Neuronal stem cell (in vitro differentiated cells): ENCODE measurements at regions not wholly inside any gene's neighbourhood (a gene's known extent, or its start where the extent isn't known, plus 50 kb on each side); places are given as distances from the start of the nearest gene placed in this dataset.

Experiments
- DNase-seq: peaks from one replicate; pipeline ENCODE4 v3.0.0-alpha.2; 2013; ENCODE audit warnings: low spot score
- H2AFZ ChIP-seq: one replicate; pipeline ENCODE4 v1.6.1; 2013; ENCODE audit warnings: mild to moderate bottlenecking, low read length, inconsistent platforms
- H2AK5ac ChIP-seq: 2 replicates; pipeline ENCODE4 v1.6.1; 2013; ENCODE audit warnings: low read depth, mild to moderate bottlenecking, inconsistent platforms, low read length, moderate library complexity, mixed read lengths
- H2BK120ac ChIP-seq: 2 replicates; pipeline ENCODE4 v1.6.1; 2013; ENCODE audit warnings: low read depth, mild to moderate bottlenecking, inconsistent platforms, low read length, moderate library complexity, mixed read lengths
- H2BK12ac ChIP-seq: one replicate; pipeline ENCODE4 v1.6.1; 2013; ENCODE audit warnings: low read length, inconsistent platforms
- H2BK15ac ChIP-seq: 2 replicates; pipeline ENCODE4 v1.6.1; 2013; ENCODE audit warnings: mild to moderate bottlenecking, low read length, inconsistent platforms, mixed read lengths
- H2BK5ac ChIP-seq: one replicate; pipeline ENCODE4 v1.6.1; 2013; ENCODE audit warnings: inconsistent platforms, mild to moderate bottlenecking, low read length, moderate library complexity
- H3K14ac ChIP-seq: one replicate; pipeline ENCODE4 v1.6.1; 2013; ENCODE audit warnings: low read length, inconsistent platforms
- H3K18ac ChIP-seq: 2 replicates; pipeline ENCODE4 v1.6.1; 2013; ENCODE audit warnings: low read length, inconsistent platforms
- H3K23ac ChIP-seq: 2 replicates; pipeline ENCODE4 v1.6.1; 2013; ENCODE audit warnings: low read depth, mild to moderate bottlenecking, mixed read lengths, low read length, inconsistent platforms; ENCODE audit not compliant: poor library complexity
- H3K27ac ChIP-seq: replicated peaks from 3 replicates; pipeline ENCODE4 v1.5.1; 2013; ENCODE audit warnings: low read length, inconsistent platforms
- H3K27me3 ChIP-seq, 3 experiments: 2 replicates each; pipeline ENCODE4 v1.6.1; 2013; ENCODE audit warnings: low read length in 3 of 3, mild to moderate bottlenecking in 2 of 3, inconsistent platforms in 1 of 3, low read depth in 1 of 3, mixed read lengths in 1 of 3, moderate library complexity in 1 of 3; ENCODE audit not compliant: control insufficient read depth in 3 of 3, insufficient read depth in 3 of 3
- H3K36me3 ChIP-seq, 2 donors: replicated peaks in 1 of 2; 2 replicates each; pipeline ENCODE4 v1.6.1; 2013; ENCODE audit warnings: low read length in 2 of 2; ENCODE audit not compliant: control insufficient read depth in 2 of 2, insufficient read depth in 2 of 2
- H3K4ac ChIP-seq: 2 replicates; pipeline ENCODE4 v1.6.1; 2013; ENCODE audit warnings: inconsistent platforms, mild to moderate bottlenecking, low read length, moderate library complexity
- H3K4me1 ChIP-seq, 2 donors: 1 replicate in 1 of 2; 2 replicates in 1 of 2; pipeline ENCODE4 v1.6.1; 2013; ENCODE audit warnings: low read length in 2 of 2, low read depth in 1 of 2; ENCODE audit not compliant: control insufficient read depth in 2 of 2, insufficient read depth in 1 of 2
- H3K4me2 ChIP-seq: one replicate; pipeline ENCODE4 v1.6.1; 2013; ENCODE audit warnings: mild to moderate bottlenecking, low read length, inconsistent platforms; ENCODE audit not compliant: insufficient read depth, poor library complexity, severe bottlenecking
- H3K4me3 ChIP-seq, 2 donors: 2 replicates each; pipeline ENCODE4 v1.5.1; 2013; ENCODE audit warnings: low read length in 2 of 2, mild to moderate bottlenecking in 2 of 2, inconsistent platforms in 1 of 2, moderate library complexity in 1 of 2
- H3K79me1 ChIP-seq: one replicate; pipeline ENCODE4 v1.6.1; 2013; ENCODE audit warnings: low read depth, mild to moderate bottlenecking, inconsistent platforms, low read length, moderate library complexity
- H3K9ac ChIP-seq: one replicate; pipeline ENCODE4 v1.6.1; 2013; ENCODE audit warnings: mild to moderate bottlenecking, low read depth, low read length, inconsistent platforms; ENCODE audit not compliant: poor library complexity
- H3K9me3 ChIP-seq, 2 donors: replicated peaks in 1 of 2; 2 replicates each; pipeline versions ENCODE3 to v1.6.1; 2013; ENCODE audit warnings: low read length in 2 of 2, mild to moderate bottlenecking in 2 of 2, inconsistent platforms in 1 of 2, low read depth in 1 of 2, mixed read lengths in 1 of 2, moderate library complexity in 1 of 2; ENCODE audit not compliant: control insufficient read depth in 2 of 2, insufficient read depth in 1 of 2
- H4K8ac ChIP-seq: one replicate; pipeline ENCODE4 v1.6.1; 2013; ENCODE audit warnings: low read depth, mild to moderate bottlenecking, inconsistent platforms, low read length, moderate library complexity
- H4K91ac ChIP-seq: one replicate; pipeline ENCODE4 v1.6.1; 2013; ENCODE audit warnings: low read length, low read depth, mild to moderate bottlenecking, inconsistent platforms; ENCODE audit not compliant: poor library complexity
- WGBS, 2 donors: extraction: QIAGEN DNeasy Blood & Tissue Kit; methylation state at CpG; one replicate each; pipeline ENCODE4 v1.1.7; 2013; ENCODE audit warnings: missing lambda C conversion rate in 2 of 2, mixed read lengths in 1 of 2; ENCODE audit not compliant: insufficient read length in 2 of 2, insufficient replicate concordance in 1 of 2; ENCODE audit errors: extremely low coverage in 2 of 2; 5-methylcytosine and 5-hydroxymethylcytosine counted together

DNA sequence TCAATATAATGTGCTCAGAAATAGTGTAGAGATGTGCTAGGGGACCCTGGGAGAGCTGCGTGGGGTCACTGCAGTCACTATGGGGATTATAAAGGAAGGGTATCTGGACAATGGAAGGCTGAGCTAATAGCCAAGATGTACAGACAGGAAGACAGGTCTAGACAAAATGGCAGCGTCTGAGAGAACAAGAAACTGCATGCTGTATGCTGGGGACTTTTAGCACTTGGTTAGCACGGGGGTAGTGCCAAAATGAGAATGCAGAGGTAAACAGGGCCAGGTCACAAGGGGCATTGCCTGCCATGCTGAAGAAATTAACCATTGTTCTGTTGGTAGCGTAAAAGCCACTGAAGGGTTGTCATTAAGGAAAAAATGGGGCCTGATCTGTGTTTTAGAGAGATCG is 308.2 kb downstream of the EMP1 start:
- Histone ChIP-seq H3K9ac (no peak overlapping the region), H2BK5ac (no peak overlapping the region), H3K14ac (no peak overlapping the region), H2AFZ (peak overlapping the region; percentile 77), H4K8ac (no peak overlapping the region), H2BK12ac (no peak overlapping the region), H4K91ac (no peak overlapping the region), H3K27me3 (peaks cover 0 to 3% (median 0%) of the 10 kb centered on the region in 3 experiments), H3K79me1 (no peaks in the 10 kb centered on the region), H3K18ac (no peak overlapping the region), H3K4me3 (no peak overlapping the region), H2BK120ac (no peak overlapping the region), H3K36me3 (no peaks in the 10 kb centered on the region), H2BK15ac (no peak overlapping the region), H3K4ac (no peak overlapping the region), H3K4me1 (peaks cover 4 to 24% of the 10 kb centered on the region in 2 donors), H2AK5ac (no peak overlapping the region), H3K9me3 (no peaks in the 10 kb centered on the region), H3K23ac (no peak overlapping the region), H3K27ac (no peak overlapping the region), H3K4me2 (no peak overlapping the region)
- DNase-seq = no peak
- no CpG with 5 or more reads among the region's 5 CpGs for WGBS, 2 donors

DNA sequence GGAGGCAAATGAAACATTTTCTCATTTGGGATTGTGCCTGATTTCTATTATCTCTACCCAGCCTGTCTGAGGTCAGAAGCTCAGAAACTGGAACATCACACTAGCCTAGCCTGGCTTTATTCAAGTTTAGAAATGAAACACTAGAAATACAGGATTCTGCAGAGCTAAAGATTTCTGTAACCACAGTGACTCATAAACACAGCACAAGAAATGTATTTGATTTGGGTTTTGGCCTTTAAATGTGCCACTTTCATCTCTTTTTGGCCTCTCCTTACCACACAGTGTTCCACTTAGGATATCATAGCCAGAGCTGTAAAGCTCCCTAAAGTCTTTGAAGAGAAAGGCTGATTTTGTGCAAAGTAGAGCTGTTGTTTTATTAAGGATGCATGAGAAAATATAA is 307.5 kb downstream of the EMP1 start:
- Histone ChIP-seq H2BK15ac (no peak overlapping the region), H3K18ac (no peak overlapping the region), H3K23ac (no peak overlapping the region), H3K27ac (no peak overlapping the region), H3K9ac (no peak overlapping the region), H2BK12ac (no peak overlapping the region), H3K79me1 (no peaks in the 10 kb centered on the region), H2AK5ac (no peak overlapping the region), H3K14ac (no peak overlapping the region), H2BK120ac (no peak overlapping the region), H3K4me3 (no peak overlapping the region), H3K4ac (no peak overlapping the region), H3K27me3 (peaks cover 0 to 2% (median 0%) of the 10 kb centered on the region in 3 experiments), H2BK5ac (no peak overlapping the region), H3K4me1 (peaks cover 6 to 24% of the 10 kb centered on the region in 2 donors), H3K9me3 (no peaks in the 10 kb centered on the region), H2AFZ (peak overlapping the region; percentile 77), H4K91ac (no peak overlapping the region), H3K36me3 (no peaks in the 10 kb centered on the region), H4K8ac (no peak overlapping the region), H3K4me2 (no peak overlapping the region)
- no peak for DNase-seq

DNA sequence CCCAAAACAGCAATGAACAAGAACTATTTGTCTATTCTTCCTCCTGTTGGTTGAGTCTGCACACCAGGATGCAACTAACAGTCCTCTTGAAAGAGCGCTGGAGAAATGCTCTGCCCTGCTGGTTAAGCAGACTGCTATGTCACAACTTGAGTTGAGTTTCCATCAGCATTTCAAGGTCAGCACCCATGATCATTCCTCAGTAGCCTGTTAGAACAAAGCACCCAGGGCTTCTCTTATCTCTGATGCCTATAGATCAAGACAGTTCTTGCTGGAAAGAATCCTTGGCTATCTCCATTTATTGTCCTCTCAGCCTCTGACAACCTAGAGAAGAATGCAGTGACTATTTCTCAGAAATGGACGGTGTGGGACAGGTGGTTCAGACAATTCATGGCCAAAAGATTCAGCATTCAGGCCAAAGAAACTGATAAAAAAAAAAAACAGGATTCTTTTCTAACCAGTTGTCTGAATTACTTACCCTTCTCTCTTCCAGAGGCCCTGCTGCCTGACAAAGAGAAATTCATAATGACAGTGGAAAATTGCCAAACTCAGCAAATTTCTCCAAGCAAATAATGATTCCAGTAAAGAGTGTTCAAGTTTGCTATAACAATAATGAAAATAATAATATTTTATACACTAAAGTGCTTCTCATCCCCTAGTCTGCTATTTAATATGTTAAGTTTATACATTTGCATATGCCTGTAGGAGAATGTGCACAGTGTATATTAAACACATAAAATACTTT is 306.7 kb downstream of the EMP1 start:
- Histone ChIP-seq H3K79me1 (no peaks in the 10 kb centered on the region), H3K18ac (no peak overlapping the region), H3K23ac (no peak overlapping the region), H3K14ac (no peak overlapping the region), H2AFZ (no peak overlapping the region), H3K4me1 (peaks cover 10 to 24% of the 10 kb centered on the region in 2 donors), H3K4me2 (no peak overlapping the region), H2BK15ac (no peak overlapping the region), H3K9me3 (no peaks in the 10 kb centered on the region), H2AK5ac (no peak overlapping the region), H3K9ac (no peak overlapping the region), H3K36me3 (no peaks in the 10 kb centered on the region), H3K4ac (no peak overlapping the region), H2BK5ac (no peak overlapping the region), H3K4me3 (no peak overlapping the region), H3K27me3 (peaks cover 0 to 6% (median 0%) of the 10 kb centered on the region in 3 experiments), H3K27ac (no peak overlapping the region), H2BK12ac (no peak overlapping the region), H4K8ac (no peak overlapping the region), H2BK120ac (no peak overlapping the region), H4K91ac (no peak overlapping the region)
- DNase-seq = no peak
- WGBS, 2 donors = no CpG with 5 or more reads among the region's 2 CpGs

DNA sequence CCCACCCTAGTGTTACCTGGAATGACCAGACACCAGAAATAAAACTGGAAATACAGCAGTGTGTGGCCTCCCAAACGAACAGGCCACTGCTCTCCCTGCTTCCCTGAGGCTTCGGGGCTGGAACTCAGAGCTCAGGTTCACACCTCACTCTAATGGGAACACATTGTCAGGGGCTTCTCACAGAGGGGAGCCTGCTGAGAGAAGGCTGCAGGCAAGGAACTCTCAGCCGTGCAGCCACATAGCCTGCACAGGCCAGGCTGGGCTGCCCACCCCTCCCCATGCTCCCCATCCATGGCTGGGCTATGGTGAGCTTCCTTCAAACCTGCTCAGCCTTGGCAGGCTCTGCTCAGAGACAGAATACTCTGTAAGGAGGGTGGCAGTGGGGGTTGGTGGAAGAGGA is 302.5 kb downstream of the EMP1 start:
- no peaks in the 10 kb centered on the region for H3K9me3 ChIP-seq
- no peak overlapping the region for H4K8ac ChIP-seq
- no peak overlapping the region for H2BK120ac ChIP-seq
- no peak overlapping the region for H3K4me3 ChIP-seq
- no peak overlapping the region for H3K4ac ChIP-seq
- H3K9ac ChIP-seq = peak overlapping the region; percentile 7
- no peaks in the 10 kb centered on the region for H3K79me1 ChIP-seq
- no peaks in the 10 kb centered on the region for H3K36me3 ChIP-seq
- WGBS, 2 donors = no CpG with 5 or more reads among the region's 3 CpGs
- DNase-seq = no peak
- H2BK12ac ChIP-seq = no peak overlapping the region
- H2AK5ac ChIP-seq = no peak overlapping the region
- no peak overlapping the region for H3K4me2 ChIP-seq
- H2BK15ac ChIP-seq = peak overlapping the region; percentile 61
- H3K14ac ChIP-seq = no peak overlapping the region
- H2AFZ ChIP-seq = peak overlapping the region; percentile 24
- H3K23ac ChIP-seq = no peak overlapping the region
- peaks cover 0 to 6% (median 0%) of the 10 kb centered on the region in 3 experiments for H3K27me3 ChIP-seq
- H3K4me1 ChIP-seq = peaks cover 1 to 5% of the 10 kb centered on the region in 2 donors
- peak overlapping the region; percentile 48 for H3K18ac ChIP-seq
- no peak overlapping the region for H4K91ac ChIP-seq
- no peak overlapping the region for H3K27ac ChIP-seq
- no peak overlapping the region for H2BK5ac ChIP-seq
